ENCODE measurements at regions not wholly inside any gene's neighbourhood (a gene's known extent, or its start where the extent isn't known, plus 50 kb on each side); places are given as distances from the start of the nearest gene placed in this dataset.

GRCh38 chr9:103361906-103362305 is 366.8 kb downstream of the CYLC2 start:
- TF ChIP-seq CTCF (IDR thresholded peaks at IDR 0.05 in 4 of 5, conservative IDR thresholded peaks at IDR 0.05 in 1 of 5), result no peak
- no peak for TF ChIP-seq POLR2A (IDR thresholded peaks at IDR 0.05)
